Esophagus (tissue), 2 donors: ENCODE measurements at regions not wholly inside any gene's neighbourhood (a gene's known extent, or its start where the extent isn't known, plus 50 kb on each side); places are given as distances from the start of the nearest gene placed in this dataset.

Experiments
- H3K27ac ChIP-seq, 2 donors: one replicate each; pipeline ENCODE4 v1.5.1; 2013; ENCODE audit warnings: low read depth in 2 of 2, mild to moderate bottlenecking in 2 of 2, inconsistent platforms in 1 of 2, low read length in 1 of 2, moderate library complexity in 1 of 2
- H3K27me3 ChIP-seq, 2 donors: one replicate each; pipeline ENCODE4 v1.6.1; 2013; ENCODE audit warnings: low read length in 2 of 2, control low read depth in 1 of 2, mild to moderate bottlenecking in 1 of 2; ENCODE audit not compliant: insufficient read depth in 2 of 2, control insufficient read depth in 1 of 2
- H3K36me3 ChIP-seq, 2 donors: one replicate each; pipeline ENCODE4 v1.6.1; 2013; ENCODE audit warnings: low read length in 1 of 2; ENCODE audit not compliant: control insufficient read depth in 2 of 2, insufficient read depth in 2 of 2
- H3K4me1 ChIP-seq, 2 donors: one replicate each; pipeline ENCODE4 v1.6.1; 2013; ENCODE audit warnings: low read length in 1 of 2; ENCODE audit not compliant: control insufficient read depth in 2 of 2, insufficient read depth in 2 of 2
- H3K4me3 ChIP-seq, 2 donors: one replicate each; pipeline ENCODE4 v1.5.1; 2013; ENCODE audit warnings: low read length in 2 of 2, mild to moderate bottlenecking in 2 of 2, low read depth in 1 of 2, moderate library complexity in 1 of 2
- H3K9me3 ChIP-seq, 2 donors: one replicate each; pipeline ENCODE4 v1.6.1; 2013; ENCODE audit warnings: mild to moderate bottlenecking in 2 of 2, low read depth in 1 of 2, low read length in 1 of 2, moderate library complexity in 1 of 2; ENCODE audit not compliant: control insufficient read depth in 2 of 2, insufficient read depth in 1 of 2
- WGBS, 2 donors: extraction: QIAGEN DNeasy Blood & Tissue Kit; methylation state at CpG; one replicate each; pipeline ENCODE4 v1.1.7; 2013; 5-methylcytosine and 5-hydroxymethylcytosine counted together
- donor health status: healthy with polysubstance abuse.
- donor health status: Bipolar disorder and iron deficiency.

DNA sequence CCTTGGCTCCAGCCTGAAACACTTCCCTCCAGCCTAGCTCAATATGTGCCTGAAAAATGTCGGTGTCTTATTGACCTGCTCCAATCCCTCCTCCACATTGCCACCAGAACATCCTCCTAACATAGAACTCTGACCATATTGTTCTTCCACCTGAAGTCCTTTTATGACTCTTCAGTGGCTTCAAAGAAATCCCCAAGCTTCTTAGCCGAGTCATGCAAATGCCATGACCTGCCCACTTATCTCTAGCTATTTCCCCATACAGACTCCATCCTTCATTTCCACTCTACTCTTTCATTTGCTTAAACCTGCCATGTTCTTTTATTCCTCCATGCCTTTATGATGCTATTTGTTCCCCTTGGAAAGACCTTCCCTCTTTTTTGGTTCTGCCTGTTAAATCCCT lies 568.6 kb downstream of the ETNK1 start:
- Histone ChIP-seq H3K4me3 (no peak overlapping the region), H3K27ac (no peak overlapping the region), H3K9me3 (no peaks in the 10 kb centered on the region), H3K27me3 (no peaks in the 10 kb centered on the region), H3K36me3 (no peaks in the 10 kb centered on the region), H3K4me1 (no peaks in the 10 kb centered on the region)
- 83 to 92% methylated on average over 2 of the region's 2 CpGs for WGBS, 2 donors

DNA sequence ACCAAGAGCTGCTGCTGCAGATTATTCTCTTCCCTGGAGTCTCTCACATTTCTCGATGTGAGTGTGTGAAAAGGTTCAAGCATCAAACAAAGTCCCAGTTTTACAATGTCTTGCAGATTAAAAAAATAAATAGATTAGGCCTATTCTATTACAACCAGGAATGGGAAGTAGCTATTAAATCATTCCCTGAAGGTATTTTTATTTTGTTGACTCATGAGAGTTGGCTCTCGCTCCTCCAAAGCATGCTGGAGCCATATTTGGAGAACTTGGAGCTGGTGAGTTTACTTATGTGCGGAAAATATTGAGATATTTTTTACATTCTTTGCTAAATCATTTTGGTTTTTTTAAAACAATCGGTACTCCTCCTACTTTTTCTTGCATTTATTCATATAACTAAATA lies 572.3 kb downstream of the ETNK1 start:
- no peaks in the 10 kb centered on the region for H3K4me1 ChIP-seq
- H3K36me3 ChIP-seq = no peaks in the 10 kb centered on the region
- no peaks in the 10 kb centered on the region for H3K9me3 ChIP-seq
- H3K4me3 ChIP-seq = no peak overlapping the region
- no peak overlapping the region for H3K27ac ChIP-seq
- 59 to 67% methylated on average over 4 of the region's 4 CpGs for WGBS, 2 donors
- H3K27me3 ChIP-seq = no peaks in the 10 kb centered on the region

DNA sequence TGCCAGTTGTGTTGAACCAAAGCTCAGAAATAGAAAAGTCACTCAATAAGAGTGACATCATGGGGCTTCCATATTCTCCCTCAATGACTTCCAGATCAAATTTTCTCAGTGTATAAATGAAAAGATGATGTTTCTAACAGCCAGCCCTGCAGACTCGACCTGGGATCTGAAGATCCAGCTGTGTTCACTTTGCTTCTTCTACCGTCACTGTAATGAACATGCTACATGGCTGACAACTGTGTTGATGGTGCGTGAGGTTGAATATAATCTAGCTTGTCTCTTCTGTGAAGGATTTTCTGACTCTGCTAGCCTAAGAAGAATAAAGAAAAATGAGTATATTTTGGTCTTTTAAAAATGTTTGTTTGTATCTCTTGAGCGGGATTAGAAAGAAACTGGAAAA lies 577.8 kb downstream of the ETNK1 start:
- WGBS, 2 donors = 74 to 76% methylated on average over 4 of the region's 4 CpGs
- Histone ChIP-seq H3K27ac (no peak overlapping the region), H3K4me3 (no peak overlapping the region), H3K36me3 (no peaks in the 10 kb centered on the region), H3K4me1 (no peaks in the 10 kb centered on the region), H3K9me3 (no peaks in the 10 kb centered on the region), H3K27me3 (no peaks in the 10 kb centered on the region)

- no peaks in the 10 kb centered on the region for H3K9me3 ChIP-seq
- no peaks in the 10 kb centered on the region for H3K27me3 ChIP-seq
- no peaks in the 10 kb centered on the region for H3K4me1 ChIP-seq
- H3K36me3 ChIP-seq = no peaks in the 10 kb centered on the region
- H3K4me3 ChIP-seq = no peak overlapping the region
- WGBS, 2 donors = 13 to 16% methylated on average over 3 of the region's 3 CpGs
- no peak overlapping the region for H3K27ac ChIP-seq
Observed at GRCh38 chr12:23204933-23205778, 580.2 kb downstream of the ETNK1 start.

- 70 to 83% methylated on average over 2 of the region's 2 CpGs for WGBS, 2 donors
- Histone ChIP-seq H3K27me3 (no peaks in the 10 kb centered on the region), H3K9me3 (no peaks in the 10 kb centered on the region), H3K4me3 (no peak overlapping the region), H3K27ac (no peak overlapping the region), H3K4me1 (no peaks in the 10 kb centered on the region), H3K36me3 (no peaks in the 10 kb centered on the region)
Observed at GRCh38 chr12:23209793-23210192, 584.8 kb downstream of the ETNK1 start.

DNA sequence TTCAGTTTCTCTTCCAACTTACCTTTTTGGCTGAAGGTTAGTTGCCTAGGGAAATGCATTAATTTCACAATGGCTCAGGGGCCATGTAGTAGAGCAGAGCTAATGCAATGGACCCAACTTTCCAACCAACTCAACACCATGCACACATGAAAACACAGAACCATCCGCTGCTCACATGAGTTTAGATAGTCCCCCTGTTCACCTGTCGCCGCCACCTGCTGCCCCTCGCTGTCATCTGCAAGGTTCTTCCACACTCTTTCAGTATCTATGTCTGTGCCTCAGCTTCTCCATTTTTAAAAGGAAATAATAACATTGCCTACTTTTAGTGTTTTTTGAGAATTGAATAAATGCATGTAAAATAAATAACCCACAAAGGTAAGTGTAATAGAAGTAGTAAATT lies 585.6 kb downstream of the ETNK1 start:
- H3K4me3 ChIP-seq = no peak overlapping the region
- no peaks in the 10 kb centered on the region for H3K36me3 ChIP-seq
- no peaks in the 10 kb centered on the region for H3K9me3 ChIP-seq
- WGBS, 2 donors = 95 to 97% methylated on average over 4 of the region's 4 CpGs
- H3K27ac ChIP-seq = no peak overlapping the region
- H3K4me1 ChIP-seq = no peaks in the 10 kb centered on the region
- H3K27me3 ChIP-seq = no peaks in the 10 kb centered on the region

DNA sequence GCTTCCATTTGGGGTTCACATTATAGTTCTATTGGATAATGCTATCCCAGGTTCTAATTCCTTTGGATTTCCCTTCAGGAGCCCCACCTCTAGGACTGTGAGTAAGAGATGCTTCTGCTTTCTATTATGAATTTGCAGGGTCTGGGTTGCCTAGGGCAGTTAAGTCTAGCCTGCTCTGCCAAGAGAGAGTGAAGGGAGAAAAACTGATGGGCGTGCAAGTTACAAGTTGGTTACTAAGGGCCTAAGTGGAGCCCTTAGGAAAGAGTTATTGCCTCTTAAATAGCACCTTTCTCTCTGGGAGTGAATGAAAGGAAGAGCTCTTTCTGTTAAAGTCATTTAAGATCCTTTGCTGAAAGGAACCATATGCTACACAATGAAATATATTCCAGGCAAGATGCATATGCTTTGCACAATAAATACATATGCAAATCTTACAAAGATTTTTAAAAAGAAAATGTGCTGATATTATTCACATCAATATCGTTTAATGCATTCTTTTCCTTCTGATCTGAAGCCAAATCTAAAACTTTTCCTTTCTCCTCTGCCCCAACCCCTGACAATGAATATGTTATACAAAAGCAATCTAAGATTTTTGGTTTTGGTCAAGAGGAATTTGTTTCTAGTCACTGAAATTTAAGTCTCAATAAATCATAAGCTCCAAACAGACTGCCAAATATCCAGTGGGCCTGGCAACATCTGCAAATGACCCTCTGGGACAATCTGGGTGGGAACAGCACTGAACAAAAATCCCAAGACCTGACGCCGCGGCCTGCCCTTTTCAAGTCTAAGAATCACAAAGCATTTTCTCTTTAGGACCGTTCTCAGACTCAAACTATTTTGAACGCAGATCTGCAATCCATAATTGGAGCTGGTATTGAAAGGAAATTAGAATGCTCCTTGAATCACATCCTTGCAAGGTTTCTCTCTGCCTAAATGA lies 586.7 kb downstream of the ETNK1 start:
- no peak overlapping the region for H3K4me3 ChIP-seq
- H3K27ac ChIP-seq = no peak overlapping the region
- WGBS, 2 donors = 65 to 68% methylated on average over 7 of the region's 7 CpGs
- H3K27me3 ChIP-seq = no peaks in the 10 kb centered on the region
- peaks cover 0 to 7% of the 10 kb centered on the region in 2 donors for H3K9me3 ChIP-seq
- no peaks in the 10 kb centered on the region for H3K36me3 ChIP-seq
- H3K4me1 ChIP-seq = no peaks in the 10 kb centered on the region

- Histone ChIP-seq H3K27ac (no peak overlapping the region), H3K27me3 (no peaks in the 10 kb centered on the region), H3K4me1 (no peaks in the 10 kb centered on the region), H3K36me3 (no peaks in the 10 kb centered on the region), H3K9me3 (peaks cover 0 to 7% of the 10 kb centered on the region in 2 donors), H3K4me3 (no peak overlapping the region)
Observed at GRCh38 chr12:23217158-23217557, 592.2 kb downstream of the ETNK1 start.

DNA sequence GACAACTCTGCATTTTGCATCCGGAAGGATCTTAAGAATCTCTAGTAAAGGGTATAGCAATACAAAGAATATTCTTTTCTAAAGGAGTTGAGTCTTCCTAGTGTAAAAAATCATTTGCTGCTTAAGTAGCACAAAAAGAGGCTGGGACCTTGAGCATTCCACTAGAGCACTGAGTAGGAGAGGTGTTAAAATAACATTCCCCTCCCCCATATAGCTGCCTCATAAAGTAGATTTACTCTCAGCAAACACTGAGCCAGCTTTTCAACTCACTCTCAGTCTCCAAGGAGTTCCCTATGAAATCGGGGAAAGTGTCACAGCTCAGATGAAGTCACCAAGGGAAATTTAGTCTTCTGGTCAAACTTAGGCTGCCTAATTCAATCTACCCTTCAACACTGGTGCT lies 592.7 kb downstream of the ETNK1 start:
- no peak overlapping the region for H3K4me3 ChIP-seq
- no peak overlapping the region for H3K27ac ChIP-seq
- no peaks in the 10 kb centered on the region for H3K27me3 ChIP-seq
- H3K4me1 ChIP-seq = no peaks in the 10 kb centered on the region
- H3K9me3 ChIP-seq = peaks cover 0 to 7% of the 10 kb centered on the region in 2 donors
- 63 to 75% methylated on average over 2 of the region's 2 CpGs for WGBS, 2 donors
- no peaks in the 10 kb centered on the region for H3K36me3 ChIP-seq
